ENCODE measurements at regions not wholly inside any gene's neighbourhood (a gene's known extent, or its start where the extent isn't known, plus 50 kb on each side); places are given as distances from the start of the nearest gene placed in this dataset.
"Not testable (repeated sequence)": the region's sequence is repeated elsewhere in the genome, so short reads cannot be mapped to it uniquely, and the experiment has no call there.

DNA sequence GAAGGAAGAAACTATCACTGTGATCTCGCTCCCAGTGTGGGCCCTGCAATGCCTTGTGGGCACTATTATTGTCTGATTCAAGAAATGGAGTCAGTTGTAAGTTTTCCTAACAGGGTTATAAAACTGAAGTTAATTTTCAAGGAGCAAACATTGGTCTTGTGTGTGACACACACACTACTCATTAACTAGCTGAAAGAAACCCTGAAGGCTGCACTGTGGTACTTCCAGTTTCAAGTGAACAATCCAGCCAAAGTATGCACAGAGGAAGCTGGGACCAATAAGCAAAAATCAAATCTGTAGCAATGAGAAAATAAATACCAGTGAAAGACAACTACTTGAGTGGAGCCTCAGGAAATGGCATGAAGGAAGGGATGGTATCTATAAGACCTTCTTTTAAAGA lies 506.6 kb upstream of the POT1 start:
- DNase-seq = no peak

DNA sequence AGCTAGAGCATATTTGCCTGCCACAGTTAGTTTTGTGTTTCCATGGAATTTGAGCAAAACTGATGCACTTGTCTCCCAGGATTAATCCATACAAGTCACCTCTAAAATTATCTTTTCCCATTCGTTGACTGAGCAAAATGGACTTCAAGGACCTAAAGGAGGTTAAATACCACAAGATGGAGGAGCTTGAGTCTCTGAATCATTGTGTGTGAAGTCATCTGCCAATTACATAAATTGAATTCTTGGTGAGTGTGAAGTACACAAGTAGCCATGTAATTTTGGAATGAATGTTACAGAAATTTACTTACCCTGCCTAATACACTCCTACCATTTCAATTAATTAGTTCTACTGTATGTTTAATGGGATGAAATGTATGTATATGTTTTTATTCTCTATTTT lies 501.7 kb upstream of the POT1 start:
- no peak for DNase-seq

DNA sequence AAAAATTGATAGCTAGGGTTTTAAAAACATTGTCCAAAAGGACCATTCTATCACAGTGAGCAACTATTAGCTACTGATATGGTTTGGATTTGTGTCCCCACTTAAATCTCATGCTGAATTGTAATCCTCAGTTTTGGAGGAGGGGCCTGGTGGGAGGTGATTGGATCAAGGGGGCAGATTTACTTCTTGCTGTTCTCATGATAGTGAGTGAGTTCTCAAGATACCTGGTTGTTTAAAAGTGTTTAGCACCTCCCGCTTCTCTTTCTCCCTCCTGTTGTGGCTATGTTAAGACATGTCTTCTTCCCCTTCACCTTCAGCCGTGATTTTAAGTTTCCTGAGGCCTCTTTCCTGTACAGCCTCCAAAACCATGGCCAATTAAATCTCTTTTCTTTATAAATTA lies 500.4 kb upstream of the POT1 start:
- no peak for DNase-seq

DNA sequence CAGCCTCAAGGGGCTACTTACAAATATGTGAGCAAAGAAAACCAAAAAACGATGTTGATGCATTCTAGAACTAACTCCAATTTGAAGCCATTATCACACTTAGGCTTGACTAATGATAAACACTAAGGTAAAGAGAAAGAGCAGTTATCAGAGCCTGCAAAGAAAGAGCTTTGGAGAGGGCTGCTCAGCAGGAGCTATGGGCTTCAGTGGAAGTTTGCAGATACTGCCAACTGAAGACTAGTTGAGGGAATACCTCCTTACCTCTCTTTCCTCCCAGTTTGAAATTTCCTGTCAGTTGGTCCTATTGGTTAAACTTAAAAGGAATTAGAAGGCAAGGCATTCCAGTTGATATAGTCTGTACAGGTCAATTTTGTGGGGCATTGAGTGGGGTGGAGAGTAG lies 498.1 kb upstream of the POT1 start:
- no peak for DNase-seq

DNA sequence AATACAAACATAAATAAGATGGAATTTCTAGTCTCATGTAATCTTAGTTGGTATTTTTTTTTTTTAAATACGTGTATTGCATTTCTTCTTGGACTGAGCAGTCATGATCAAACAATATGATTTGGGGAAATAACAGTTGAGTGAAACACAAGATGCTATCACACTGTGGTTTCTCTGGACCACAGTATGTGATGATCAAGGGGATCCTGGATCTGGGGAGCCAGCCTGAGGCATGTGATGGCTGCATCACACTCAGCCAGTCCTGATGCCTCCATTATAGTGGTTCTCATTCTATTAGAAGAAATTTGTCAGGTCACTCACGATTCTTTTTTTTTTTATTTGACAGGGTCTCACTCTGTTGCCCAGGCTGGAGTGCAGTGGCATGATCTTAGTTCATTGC lies 495.9 kb upstream of the POT1 start:
- no peak for DNase-seq

DNA sequence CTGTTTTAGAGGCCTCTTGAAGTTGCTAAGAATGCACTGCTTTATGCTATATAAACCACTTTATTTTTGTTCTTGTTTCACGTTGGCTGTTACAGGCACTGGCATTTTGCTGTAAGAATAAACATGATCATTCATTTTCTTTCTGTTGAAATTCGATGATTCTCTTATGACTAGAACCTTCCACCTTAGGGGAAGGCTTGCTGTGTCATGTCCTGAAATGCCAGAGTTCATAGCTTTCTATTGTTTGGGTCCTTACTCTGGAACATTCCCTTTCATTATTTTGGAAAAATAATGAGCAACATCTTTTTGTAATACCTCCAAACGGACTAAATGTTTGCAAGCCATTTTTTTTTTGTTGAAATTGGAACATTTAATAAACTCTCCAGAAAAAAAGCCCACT lies 495.1 kb upstream of the POT1 start:
- DNase-seq = no peak

DNA sequence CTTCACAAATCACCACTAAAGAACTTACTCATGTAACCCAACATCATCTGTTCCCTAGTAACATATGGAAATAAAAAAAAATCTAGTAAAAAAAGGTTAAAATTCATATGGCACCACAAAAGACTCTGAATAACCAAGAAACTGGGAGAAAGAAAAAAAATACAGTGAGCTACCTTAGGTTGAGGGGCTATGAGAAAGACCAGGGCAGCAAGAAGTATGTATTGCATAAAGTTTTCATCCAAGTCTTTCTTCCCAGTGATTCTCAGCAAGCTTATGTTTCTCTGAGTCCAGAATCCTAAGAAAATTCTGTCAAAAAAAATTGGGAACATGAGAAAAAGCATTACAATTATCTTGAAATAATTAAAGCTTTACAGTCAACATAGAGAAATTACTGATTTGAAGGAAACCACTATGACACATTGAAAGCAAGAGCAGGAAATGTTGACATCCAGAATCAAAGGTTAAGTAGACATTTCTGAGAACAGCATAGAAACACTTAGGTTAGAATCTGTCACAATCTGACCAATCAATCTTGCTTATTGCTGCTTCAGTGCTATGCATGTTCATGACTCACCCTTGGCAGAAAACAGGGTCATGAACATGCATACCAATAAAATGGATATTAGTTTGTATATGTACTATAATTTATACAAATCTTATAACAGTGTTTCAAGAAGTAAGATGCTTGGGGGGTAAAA lies 494.0 kb upstream of the POT1 start:
- no peak for DNase-seq

DNA sequence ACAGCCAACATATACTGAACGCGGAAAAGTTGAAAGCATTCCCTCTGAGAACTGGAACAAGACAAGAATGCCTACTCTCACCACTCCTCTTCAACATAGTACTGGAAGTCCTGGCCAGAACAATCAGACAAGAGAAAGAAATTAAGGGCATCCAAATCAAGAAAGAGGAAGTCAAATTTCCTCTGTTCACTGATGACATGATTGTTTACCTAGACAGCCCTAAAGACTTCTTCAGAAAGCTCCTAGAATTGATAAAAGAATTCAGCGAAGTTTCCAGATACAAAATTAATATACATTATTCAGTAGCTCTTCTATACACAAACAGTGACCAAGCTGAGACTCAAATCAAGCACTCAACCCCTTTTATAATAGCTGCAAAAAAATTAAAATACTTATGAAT lies 491.8 kb upstream of the POT1 start:
- not testable (repeated sequence) for DNase-seq

DNA sequence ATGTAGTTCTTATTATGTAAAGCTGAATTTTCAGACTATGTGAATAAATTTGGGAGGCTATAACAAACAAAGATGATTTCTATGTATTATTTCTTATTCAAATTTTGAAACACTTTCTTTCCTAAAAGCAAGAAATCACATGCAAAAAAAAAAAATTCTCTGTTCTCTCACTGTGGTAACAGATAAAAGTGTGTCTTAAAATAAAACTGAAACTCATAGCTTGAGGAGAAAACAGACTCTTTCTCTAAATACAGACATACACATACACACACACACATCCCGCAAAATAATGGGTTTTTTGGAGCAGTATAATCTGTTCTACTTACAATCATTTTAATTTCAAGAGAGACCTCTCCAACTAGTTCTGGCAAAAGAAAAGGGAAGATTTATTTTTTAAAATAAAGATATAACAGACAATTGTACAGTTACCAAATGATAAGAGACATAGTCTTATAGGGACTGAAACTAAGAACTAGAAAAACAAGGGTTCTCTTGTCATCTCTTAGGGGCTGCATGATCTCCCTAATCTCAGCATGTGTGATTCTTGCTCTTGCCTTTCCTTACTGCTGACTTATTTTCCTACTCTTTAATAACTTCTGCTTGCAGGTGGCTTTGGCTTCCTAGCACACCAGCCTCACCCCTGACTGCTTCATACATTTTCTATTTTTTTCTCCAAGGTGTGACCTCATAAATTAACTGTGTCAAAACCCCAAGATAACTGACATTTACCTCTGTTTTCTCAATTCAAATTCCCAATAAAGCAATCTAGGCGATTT lies 483.5 kb upstream of the POT1 start:
- DNase-seq = no peak

DNA sequence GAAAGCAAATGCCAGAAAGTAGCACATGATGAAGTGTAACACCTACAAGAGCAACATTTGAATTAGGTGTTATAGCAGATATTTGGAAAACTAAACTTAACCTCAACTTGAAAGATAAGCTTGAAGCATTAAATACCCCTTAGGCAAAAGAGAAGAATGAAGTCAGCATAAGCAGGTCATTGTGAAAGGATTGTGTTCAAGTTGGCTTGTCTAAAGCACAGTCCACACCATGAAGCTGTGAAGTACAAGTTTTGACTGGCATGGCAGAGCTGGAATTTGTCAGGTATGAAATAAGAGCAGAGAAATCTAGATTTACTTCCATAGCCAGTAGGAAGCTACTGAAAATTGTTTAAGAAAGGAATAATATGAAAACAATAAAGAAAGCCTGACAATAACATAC lies 480.3 kb upstream of the POT1 start:
- DNase-seq = no peak

DNA sequence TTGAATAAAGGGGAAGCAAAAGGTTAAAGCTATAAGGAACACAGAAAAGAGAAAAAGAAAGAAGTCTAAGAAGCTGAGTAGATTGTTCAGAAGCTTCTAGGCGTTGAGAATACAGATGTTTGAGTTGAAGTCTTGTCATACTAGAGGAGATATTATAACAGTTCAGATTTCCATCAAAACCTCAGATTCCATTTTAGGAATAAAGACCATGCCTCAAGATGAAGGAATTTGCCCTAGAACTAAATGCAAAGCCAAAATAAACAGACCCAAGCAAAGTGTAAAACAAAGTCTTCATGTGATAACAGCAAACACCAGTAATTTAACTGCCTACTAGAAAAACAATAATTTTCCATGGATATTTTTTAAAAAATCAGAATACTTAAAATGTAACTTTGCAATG lies 476.5 kb upstream of the POT1 start:
- DNase-seq = no peak

DNA sequence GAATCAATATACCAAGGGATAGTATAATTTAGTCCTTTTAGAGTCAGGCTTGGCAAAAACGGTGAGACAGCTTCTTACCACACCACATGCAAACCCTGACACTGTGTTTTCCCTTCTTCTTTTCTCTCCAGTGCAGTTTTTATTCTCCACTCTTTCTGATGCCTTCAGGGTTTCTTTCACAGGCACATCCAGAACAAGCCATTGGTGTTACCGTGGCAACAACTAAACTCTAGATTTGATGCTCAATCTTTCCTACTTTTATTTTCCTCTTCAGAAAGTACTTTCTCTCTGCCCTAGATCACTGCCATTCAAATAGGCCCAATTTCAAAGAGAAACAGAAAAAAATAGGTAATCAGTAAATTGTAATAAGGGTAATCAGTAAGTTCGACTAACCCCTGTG lies 469.8 kb upstream of the POT1 start:
- no peak for DNase-seq

DNA sequence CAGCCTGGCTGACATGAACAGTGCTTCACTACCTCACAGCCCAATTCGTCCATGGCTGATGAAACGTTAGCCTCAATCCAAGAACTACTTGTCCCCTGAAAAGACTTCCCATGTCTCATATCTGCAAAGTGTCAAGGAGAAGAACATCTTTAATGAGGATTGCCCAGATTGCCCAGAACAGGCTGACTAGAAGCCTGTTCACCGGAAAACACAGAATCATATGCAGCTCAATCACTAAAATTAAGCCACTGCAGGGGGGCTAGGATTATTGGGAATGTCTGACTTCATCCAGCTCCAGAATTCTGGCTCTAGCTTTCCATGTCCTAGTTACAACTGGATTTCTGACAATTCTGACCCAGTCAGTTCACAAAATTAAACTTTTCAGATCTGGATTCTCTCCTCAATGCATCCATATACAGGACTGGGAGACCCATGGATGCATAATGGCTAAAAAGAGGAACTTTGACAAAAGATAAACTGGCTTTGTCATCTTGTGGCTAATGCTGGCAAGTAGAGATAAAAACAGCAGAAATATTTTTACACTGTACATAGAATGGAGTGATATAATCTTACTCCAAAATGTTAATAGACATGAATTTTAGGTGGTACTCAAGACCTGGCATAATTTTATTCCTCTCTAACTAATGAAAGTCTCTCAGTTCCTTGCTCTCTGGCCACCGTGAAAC lies 467.0 kb upstream of the POT1 start:
- no peak for DNase-seq

DNA sequence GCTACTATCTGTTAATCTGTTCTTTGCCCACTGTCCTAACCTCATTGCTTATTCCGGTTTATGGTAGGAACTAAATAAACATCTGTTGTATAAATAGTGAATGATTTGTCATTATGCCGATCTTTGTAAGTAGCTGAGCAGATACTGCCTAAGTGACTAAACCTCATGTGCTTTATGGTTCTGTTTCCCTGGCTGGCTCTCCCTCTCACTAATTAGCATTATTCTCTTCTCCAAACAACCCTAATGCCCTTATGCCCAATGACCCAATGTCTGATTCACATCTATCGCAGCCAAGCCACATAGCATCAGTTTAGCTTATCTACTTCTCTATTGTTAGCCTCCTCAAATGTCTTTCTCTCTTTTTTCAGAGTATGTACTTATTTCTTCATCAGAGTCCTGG lies 462.3 kb upstream of the POT1 start:
- no peak for DNase-seq

DNA sequence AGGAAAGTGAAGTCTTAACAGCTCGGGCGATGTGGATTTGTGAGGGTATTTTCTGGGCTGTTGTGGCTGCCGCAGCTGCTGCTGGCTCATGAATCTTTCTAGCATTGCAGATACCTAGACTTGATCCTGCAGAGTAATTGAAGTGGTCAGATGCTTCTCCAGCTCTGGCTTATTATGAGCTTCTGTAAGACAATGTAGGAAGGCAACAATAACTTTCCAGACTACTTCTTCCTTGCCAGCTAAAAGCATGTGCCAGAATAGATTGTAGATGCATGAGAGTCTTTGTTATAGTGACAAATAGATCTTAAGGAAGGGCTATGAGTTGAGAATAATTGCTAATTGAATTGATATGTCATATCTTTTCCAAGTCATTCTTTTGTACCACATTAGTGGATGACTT lies 461.4 kb upstream of the POT1 start:
- DNase-seq = no peak

DNA sequence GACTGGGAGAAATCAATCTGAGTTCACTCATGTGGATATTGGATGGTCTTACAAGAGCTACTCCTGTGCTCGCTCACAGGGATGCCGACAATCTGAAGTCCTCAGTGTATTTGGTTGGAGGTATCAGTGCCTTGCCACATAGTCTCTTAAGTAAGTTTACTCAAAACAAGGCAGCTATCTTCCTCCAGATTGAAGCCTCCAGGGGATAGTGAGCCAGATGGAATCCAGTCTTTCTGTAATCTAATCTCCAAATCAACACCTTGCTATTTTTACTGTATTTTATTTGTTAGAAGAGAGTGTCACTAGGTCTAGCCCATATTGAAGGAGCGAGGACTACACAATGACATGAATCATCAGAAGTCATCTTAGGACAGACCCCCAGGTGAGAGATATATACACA lies 456.6 kb upstream of the POT1 start:
- DNase-seq = no peak

DNA sequence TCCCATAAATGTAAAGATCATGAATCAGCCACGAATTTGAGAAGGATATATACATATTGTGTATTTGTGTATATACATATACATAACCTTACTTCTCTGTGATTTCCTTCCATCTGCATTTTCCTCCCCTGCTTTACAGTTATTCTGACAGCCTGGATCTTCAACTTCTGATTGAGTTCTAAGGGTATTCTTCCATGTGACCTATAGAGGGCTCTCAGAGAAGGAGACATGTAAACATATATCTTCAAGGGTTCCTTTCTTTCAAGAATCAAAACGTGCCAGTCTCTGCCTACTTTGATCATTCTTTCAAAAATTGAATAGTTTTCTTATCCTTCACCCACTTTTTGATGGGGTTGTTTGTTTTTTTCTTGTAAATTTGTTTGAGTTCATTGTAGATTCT lies 453.7 kb upstream of the POT1 start:
- DNase-seq = no peak

DNA sequence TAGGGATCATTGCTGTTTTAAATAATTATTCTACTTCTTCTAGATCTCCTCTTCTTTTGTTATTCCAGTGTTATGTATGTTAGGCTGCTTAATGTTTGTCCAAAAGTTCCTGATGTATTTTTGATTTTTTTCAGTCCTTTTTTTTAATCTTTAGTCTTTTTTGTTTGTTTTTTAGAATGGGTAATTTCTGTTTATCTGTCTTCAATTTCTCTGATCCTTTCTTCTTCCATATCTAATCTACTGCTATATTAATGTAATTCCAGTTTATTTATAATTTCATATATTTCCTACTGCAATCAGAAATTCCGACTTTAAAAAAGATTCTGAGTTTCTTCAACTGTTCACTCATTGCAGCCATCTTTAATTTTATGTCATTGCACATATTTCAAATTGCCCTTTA lies 452.8 kb upstream of the POT1 start:
- no peak for DNase-seq

DNA sequence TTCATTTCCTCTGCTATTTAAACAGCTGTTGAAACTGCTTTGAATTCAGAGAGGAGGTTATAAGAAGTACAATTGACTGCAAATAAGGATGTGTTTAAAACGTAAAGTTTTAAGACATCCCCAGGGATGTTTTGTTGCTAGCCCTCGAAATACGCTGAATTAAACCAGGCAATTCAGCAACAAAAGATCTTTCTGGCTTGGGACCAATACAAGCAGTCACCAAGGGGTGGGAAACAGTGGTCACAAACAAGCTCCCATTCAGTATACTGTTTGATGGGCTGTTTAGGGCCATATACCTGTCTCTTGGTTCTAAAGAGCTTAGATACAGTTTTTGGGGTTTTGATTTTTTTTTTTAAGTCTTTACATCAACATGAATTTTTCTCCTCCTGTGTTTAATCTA lies 446.3 kb upstream of the POT1 start:
- DNase-seq = no peak

DNA sequence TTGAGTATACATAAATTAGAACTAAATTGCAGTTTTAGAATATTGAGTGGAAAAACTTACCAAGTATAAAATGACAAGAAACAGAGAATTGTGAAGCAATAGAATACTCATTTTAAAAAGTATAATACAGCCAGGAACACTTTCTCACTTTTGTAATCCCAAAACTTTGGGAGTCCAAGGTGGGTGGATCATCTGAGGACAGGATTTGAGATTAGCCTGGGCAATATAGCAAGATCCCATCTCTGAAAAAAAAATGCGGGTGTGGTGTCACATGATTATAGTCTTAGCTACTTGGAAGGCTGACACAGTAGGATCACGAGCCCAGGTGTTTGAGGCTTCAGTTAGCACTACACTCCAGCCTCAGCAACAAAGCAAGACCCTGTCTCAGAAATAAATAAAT lies 440.9 kb upstream of the POT1 start:
- no peak for DNase-seq

DNA sequence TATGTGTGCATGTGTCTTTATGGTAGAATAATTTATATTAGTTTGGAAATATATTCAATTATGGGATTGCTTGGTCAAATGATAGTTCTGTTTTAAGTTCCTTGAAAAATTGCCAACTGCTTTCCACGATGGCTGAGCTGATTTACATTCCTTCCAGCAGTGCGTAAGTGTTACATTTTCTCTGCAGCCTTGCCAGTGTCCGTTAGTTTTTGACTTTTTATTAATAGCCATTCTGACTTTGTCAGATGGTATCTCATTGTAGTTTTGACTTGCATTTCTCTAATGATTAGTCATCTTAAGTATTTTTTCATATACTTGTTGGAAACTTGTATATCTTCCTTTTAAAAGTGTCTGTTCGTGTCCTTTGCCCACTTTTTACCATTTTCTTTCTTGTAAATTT lies 434.2 kb upstream of the POT1 start:
- no peak for DNase-seq

DNA sequence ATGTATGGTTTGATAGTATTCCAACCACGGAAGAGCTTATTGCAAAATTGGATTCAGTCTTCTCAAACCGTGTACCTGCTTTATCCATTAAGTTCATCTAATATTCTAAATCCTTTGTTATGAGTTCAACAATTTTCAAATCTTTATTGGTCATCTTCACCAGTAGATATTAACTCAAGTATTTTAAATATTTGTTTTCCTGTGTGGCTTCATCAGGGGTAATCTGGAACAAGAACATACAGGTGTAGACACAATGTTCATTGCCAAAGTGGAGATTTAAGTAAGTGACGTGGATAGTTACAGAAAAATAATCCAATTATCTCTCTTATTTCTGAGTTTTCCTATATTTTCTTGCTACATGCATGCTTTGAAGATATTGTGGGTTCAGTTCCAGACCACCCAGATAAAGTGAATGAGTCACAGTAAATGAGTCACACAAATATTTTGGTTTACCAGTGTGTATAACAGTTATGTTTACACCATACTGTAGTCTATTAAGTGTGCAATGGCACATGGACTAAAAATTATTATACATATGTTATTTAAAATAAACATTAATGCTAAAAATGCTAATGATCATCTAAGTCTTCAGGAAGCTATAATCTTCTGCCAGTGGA lies 429.0 kb upstream of the POT1 start:
- no peak for DNase-seq

DNA sequence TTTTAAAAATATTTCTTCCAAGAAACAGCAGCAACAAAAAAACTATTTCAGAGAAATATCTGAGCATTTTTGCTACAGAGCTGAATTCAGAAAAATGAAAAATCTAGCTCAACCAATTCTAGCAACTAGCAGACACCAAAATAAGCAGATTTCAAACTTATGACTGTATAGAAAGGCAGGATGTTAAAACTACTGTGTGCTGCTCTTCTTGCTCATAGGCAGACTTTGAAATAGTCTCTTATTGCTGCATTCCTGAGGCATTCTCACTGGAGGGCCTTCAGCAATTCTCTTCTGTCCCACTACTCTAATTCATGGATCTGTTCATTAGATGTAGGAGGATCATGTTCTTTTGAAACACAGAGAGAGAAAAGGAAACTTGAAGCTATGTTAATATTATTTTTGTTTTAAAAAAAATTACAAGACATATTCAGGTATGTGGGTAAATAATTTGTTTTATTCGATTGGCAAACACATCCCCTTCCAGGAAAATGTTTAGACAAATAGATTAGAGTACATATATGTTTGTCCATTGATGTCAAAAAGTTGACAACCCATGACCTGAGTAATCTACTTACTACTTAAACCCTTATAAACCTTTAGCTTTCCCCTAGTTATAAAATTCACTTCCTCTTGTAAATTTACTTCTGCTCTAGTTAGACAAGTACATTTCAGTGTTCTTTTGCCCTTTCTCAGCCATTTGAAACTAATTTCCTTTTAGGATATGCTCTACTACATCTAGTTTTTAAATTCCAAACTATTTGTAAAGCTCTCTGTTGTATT lies 428.2 kb upstream of the POT1 start:
- DNase-seq = no peak

Data from NCI-H510A (cell line).